MM.1S (cell line): ENCODE measurements at regions not wholly inside any gene's neighbourhood (a gene's known extent, or its start where the extent isn't known, plus 50 kb on each side); places are given as distances from the start of the nearest gene placed in this dataset.

Source experiments
- DNase-seq: peaks from one replicate; pipeline ENCODE4 v3.0.0-alpha.2; 2015
- H2AFZ ChIP-seq: fragments of 300-600 bp; sonication (generic); 2 replicates; pipeline ENCODE4 v1.6.0; 2016; ENCODE audit warnings: antibody characterized with exemption, low read length
- H3F3A ChIP-seq: fragments of 300-600 bp; sonication (generic); 2 replicates; pipeline ENCODE4 v1.6.1; 2016; ENCODE audit warnings: mild to moderate bottlenecking, antibody characterized with exemption, low read length, moderate library complexity, mixed read lengths; ENCODE audit not compliant: insufficient read depth
- H3K27ac ChIP-seq: fragments of 300-600 bp; sonication (generic); 2 replicates; pipeline ENCODE4 v1.5.1; 2016; ENCODE audit warnings: mild to moderate bottlenecking, low read length
- H3K27me3 ChIP-seq: fragments of 300-600 bp; sonication (generic); replicated peaks from 2 replicates; pipeline ENCODE4 v1.6.0; 2016; ENCODE audit warnings: low read length; ENCODE audit not compliant: insufficient read depth
- H3K36me3 ChIP-seq: fragments of 300-600 bp; sonication (generic); replicated peaks from 2 replicates; pipeline ENCODE4 v1.6.1; 2016; ENCODE audit warnings: mild to moderate bottlenecking, low read length, mixed read lengths; ENCODE audit not compliant: insufficient read depth
- H3K4me1 ChIP-seq: fragments of 300-600 bp; sonication (generic); 2 replicates; pipeline ENCODE4 v1.6.1; 2016; ENCODE audit warnings: low read length, mixed read lengths
- H3K4me2 ChIP-seq: fragments of 300-600 bp; sonication (generic); 2 replicates; pipeline ENCODE4 v1.6.0; 2016; ENCODE audit warnings: low read depth, low read length
- H3K4me3 ChIP-seq: fragments of 300-600 bp; sonication (generic); 2 replicates; pipeline ENCODE4 v1.5.1; 2016; ENCODE audit warnings: low read length, mixed read lengths
- H3K79me2 ChIP-seq: fragments of 300-600 bp; sonication (generic); 2 replicates; pipeline ENCODE4 v1.6.1; 2016; ENCODE audit warnings: mixed run types, low read length, mixed read lengths
- H3K9ac ChIP-seq: fragments of 300-600 bp; sonication (generic); 2 replicates; pipeline ENCODE4 v1.6.1; 2016; ENCODE audit warnings: low read length, mixed read lengths
- H3K9me2 ChIP-seq: fragments of 300-600 bp; sonication (generic); replicated peaks from 2 replicates; pipeline ENCODE4 v1.6.1; 2016; ENCODE audit warnings: mild to moderate bottlenecking, low read length, mixed read lengths; ENCODE audit not compliant: insufficient read depth
- H3K9me3 ChIP-seq: fragments of 300-600 bp; sonication (generic); replicated peaks from 2 replicates; pipeline ENCODE4 v1.6.1; 2016; ENCODE audit warnings: mild to moderate bottlenecking, low read length, mixed read lengths; ENCODE audit not compliant: insufficient read depth
- H4K20me1 ChIP-seq: fragments of 300-600 bp; sonication (generic); 2 replicates; pipeline ENCODE4 v1.6.1; 2016; ENCODE audit warnings: mild to moderate bottlenecking, low read length, moderate library complexity, mixed read lengths; ENCODE audit not compliant: insufficient read depth
- EZH2 ChIP-seq: fragments of 300-600 bp; sonication (generic); optimal IDR thresholded peaks from 2 replicates; pipeline ENCODE3; 2017; ENCODE audit warnings: low read depth, mild to moderate bottlenecking, antibody characterized with exemption, low read length, mixed read lengths
- EZH2phosphoT487 ChIP-seq: fragments of 300-600 bp; sonication (generic); IDR thresholded peaks from 2 replicates; pipeline ENCODE4 v1.6.1; 2018; ENCODE audit warnings: antibody characterized with exemption, low read length
- TF ChIP-seq, protein P1 (sequence below): fragments of 300-600 bp; sonication (generic); IDR thresholded peaks from 2 replicates; pipeline ENCODE4 v1.5.1; 2016; ENCODE audit warnings: antibody characterized with exemption, low read length, mixed read lengths

DNA sequence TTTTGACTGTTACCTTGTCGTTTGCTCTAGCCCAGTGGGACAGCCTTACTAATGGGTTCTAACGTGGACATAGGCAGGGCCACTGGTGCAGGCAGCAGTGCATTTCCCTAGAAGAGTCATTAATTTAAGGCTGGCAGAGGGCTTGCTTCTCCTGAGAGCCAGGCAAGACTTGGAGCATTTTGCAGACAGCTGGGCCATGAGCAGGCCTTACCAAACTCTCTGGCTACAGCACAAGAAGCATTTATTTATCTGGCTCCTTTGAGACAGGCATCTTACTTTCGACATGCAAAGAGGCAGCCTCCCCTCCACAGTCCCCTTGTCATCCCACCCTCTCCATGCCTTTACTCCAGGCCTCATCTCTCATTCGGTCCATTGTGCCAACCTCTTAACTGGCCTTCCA, 139.9 kb downstream of the CSNK2A3 start:
- no peaks in the 10 kb centered on the region for H3F3A ChIP-seq
- no peak overlapping the region for H3K27ac ChIP-seq
- H4K20me1 ChIP-seq = no peaks in the 10 kb centered on the region
- TF ChIP-seq EZH2phosphoT487 (no peak), EZH2 (no peak)
- no peaks in the 10 kb centered on the region for H3K9me2 ChIP-seq
- DNase-seq = no peak
- no peaks in the 10 kb centered on the region for H3K36me3 ChIP-seq
- no peak overlapping the region for H3K4me2 ChIP-seq
- no peak overlapping the region for H2AFZ ChIP-seq
- H3K4me3 ChIP-seq = no peak overlapping the region
- no peaks in the 10 kb centered on the region for H3K9me3 ChIP-seq
- H3K4me1 ChIP-seq = peaks cover 5% of the 10 kb centered on the region; the same call in 1 of the 2 replicates
- no peaks in the 10 kb centered on the region for H3K27me3 ChIP-seq
- H3K79me2 ChIP-seq = no peaks in the 10 kb centered on the region
- H3K9ac ChIP-seq = no peak overlapping the region

DNA sequence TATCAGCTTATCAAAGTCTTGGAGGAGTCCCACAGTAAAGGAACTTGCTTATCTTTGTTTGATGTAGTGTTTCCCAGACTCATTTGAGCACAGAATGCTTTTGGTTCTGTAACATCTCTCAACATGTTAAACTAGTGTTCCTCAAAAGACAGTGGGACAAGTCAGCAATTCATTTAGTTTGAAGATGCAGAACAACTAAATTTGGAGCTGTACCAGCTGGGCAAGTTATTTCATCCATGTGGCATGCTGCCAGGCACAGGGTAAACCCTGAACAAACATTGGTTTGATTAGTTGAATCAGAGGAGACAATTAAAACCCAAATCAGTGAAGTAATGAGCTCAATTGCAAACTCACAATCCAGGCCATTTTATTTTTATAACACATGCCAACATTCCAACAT, 141.2 kb downstream of the CSNK2A3 start:
- no peak overlapping the region for H3K27ac ChIP-seq
- H3K27me3 ChIP-seq = no peaks in the 10 kb centered on the region
- H3K9me3 ChIP-seq = no peaks in the 10 kb centered on the region
- DNase-seq = no peak
- peaks cover 5% of the 10 kb centered on the region; the same call in 1 of the 2 replicates for H3K4me1 ChIP-seq
- no peak overlapping the region for H2AFZ ChIP-seq
- H3K4me3 ChIP-seq = no peak overlapping the region
- TF ChIP-seq EZH2phosphoT487 (no peak), EZH2 (no peak)
- TF ChIP-seq, protein P1, sequence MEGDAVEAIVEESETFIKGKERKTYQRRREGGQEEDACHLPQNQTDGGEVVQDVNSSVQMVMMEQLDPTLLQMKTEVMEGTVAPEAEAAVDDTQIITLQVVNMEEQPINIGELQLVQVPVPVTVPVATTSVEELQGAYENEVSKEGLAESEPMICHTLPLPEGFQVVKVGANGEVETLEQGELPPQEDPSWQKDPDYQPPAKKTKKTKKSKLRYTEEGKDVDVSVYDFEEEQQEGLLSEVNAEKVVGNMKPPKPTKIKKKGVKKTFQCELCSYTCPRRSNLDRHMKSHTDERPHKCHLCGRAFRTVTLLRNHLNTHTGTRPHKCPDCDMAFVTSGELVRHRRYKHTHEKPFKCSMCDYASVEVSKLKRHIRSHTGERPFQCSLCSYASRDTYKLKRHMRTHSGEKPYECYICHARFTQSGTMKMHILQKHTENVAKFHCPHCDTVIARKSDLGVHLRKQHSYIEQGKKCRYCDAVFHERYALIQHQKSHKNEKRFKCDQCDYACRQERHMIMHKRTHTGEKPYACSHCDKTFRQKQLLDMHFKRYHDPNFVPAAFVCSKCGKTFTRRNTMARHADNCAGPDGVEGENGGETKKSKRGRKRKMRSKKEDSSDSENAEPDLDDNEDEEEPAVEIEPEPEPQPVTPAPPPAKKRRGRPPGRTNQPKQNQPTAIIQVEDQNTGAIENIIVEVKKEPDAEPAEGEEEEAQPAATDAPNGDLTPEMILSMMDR = no peak
- no peaks in the 10 kb centered on the region for H3K36me3 ChIP-seq
- no peak overlapping the region for H3K4me2 ChIP-seq
- no peaks in the 10 kb centered on the region for H3K79me2 ChIP-seq
- no peaks in the 10 kb centered on the region for H4K20me1 ChIP-seq
- no peaks in the 10 kb centered on the region for H3K9me2 ChIP-seq
- H3F3A ChIP-seq = no peaks in the 10 kb centered on the region
- H3K9ac ChIP-seq = no peak overlapping the region

DNA sequence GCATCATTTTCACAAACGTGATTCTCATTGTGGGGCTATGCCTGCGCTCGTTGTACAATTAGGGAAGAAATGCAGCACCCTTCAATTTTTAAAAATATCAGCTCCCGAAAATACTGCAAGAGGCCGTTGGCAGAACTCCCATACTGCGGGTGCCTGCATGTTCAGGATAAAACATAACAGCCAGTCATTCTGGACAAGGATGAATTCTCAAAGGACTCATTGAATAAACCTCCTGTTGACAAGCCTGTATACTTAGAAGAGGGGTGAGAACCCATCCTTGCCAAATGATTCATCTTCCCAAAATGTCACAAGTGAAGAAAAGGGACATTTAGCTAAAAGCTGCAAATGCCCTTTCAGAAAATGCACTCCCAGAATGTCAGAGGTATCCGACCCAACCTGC, 141.9 kb downstream of the CSNK2A3 start:
- peaks cover 4% of the 10 kb centered on the region; the same call in 1 of the 2 replicates for H3K4me1 ChIP-seq
- no peaks in the 10 kb centered on the region for H4K20me1 ChIP-seq
- TF ChIP-seq EZH2 (no peak), EZH2phosphoT487 (no peak)
- TF ChIP-seq, protein P1 = no peak
- no peak overlapping the region for H3K27ac ChIP-seq
- H2AFZ ChIP-seq = no peak overlapping the region
- H3K9me3 ChIP-seq = no peaks in the 10 kb centered on the region
- no peak overlapping the region for H3K4me3 ChIP-seq
- H3K9ac ChIP-seq = no peak overlapping the region
- H3K9me2 ChIP-seq = no peaks in the 10 kb centered on the region
- H3K79me2 ChIP-seq = no peaks in the 10 kb centered on the region
- no peaks in the 10 kb centered on the region for H3K27me3 ChIP-seq
- no peak for DNase-seq
- H3K4me2 ChIP-seq = no peak overlapping the region
- no peaks in the 10 kb centered on the region for H3K36me3 ChIP-seq
- H3F3A ChIP-seq = no peaks in the 10 kb centered on the region

DNA sequence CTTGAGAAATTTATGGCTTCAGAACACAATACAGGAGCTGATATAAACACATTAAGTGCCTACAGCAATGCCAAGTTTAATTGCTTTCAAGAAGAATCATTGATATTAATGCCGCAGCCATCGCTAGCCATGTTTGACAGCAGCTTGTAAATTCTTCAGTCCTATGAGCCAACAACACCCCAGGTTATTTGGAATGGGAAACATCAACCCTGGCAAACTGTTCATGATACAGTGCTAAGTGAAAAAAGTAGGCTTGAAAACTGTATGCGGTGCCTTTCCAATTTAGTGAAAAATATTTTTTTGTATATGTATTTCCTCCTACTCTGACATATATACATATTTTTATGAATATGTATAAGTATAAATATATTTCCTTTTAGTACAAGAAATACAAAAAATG, 142.6 kb downstream of the CSNK2A3 start:
- Histone ChIP-seq H2AFZ (no peak overlapping the region), H3K36me3 (no peaks in the 10 kb centered on the region)

More for the DNA sequence above, 142.6 kb downstream of the CSNK2A3 start:
- no peak for DNase-seq
- no peaks in the 10 kb centered on the region for H3K79me2 ChIP-seq
- no peak overlapping the region for H3K4me2 ChIP-seq
- H4K20me1 ChIP-seq = no peaks in the 10 kb centered on the region
- H3F3A ChIP-seq = no peaks in the 10 kb centered on the region
- no peak overlapping the region for H3K9ac ChIP-seq
- no peaks in the 10 kb centered on the region for H3K4me1 ChIP-seq
- no peaks in the 10 kb centered on the region for H3K27me3 ChIP-seq
- H3K4me3 ChIP-seq = no peak overlapping the region
- H3K27ac ChIP-seq = no peak overlapping the region
- H3K9me3 ChIP-seq = no peaks in the 10 kb centered on the region
- TF ChIP-seq, protein P1 = no peak
- no peak for TF ChIP-seq EZH2phosphoT487
- TF ChIP-seq EZH2 = no peak
- no peaks in the 10 kb centered on the region for H3K9me2 ChIP-seq
